HepG2 (cell line): ENCODE measurements at regions not wholly inside any gene's neighbourhood (a gene's known extent, or its start where the extent isn't known, plus 50 kb on each side); places are given as distances from the start of the nearest gene placed in this dataset.

Source experiments
- BATF2 ChIP-seq: sonication (generic); formaldehyde crosslinking; IDR thresholded peaks from 2 replicates; pipeline ENCODE4 v1.8.0; 2022; ENCODE audit warnings: mild to moderate bottlenecking, missing genetic modification reagents, moderate library complexity
- CHD2 ChIP-seq: IDR thresholded peaks from 2 replicates; pipeline ENCODE4 v1.6.1; 2011; ENCODE audit warnings: low read depth, low read length, improper control_type of control experiment
- ELF3 ChIP-seq: IDR thresholded peaks from 2 replicates; pipeline ENCODE4 v1.6.1; 2016; ENCODE audit warnings: missing genetic modification reagents, missing compliant biosample characterization
- FOXJ3 ChIP-seq: sonication (generic); formaldehyde crosslinking; IDR thresholded peaks from 2 replicates; pipeline ENCODE4 v1.4.0; 2020; ENCODE audit warnings: missing genetic modification reagents, mild to moderate bottlenecking, borderline replicate concordance
- HNF4G ChIP-seq, 2 experiments: sonication (generic) in 1 of 2; formaldehyde crosslinking in 1 of 2; IDR thresholded peaks; 2 replicates each; pipeline versions ENCODE4 v1.4.0 to v1.6.1; 2011 to 2020; ENCODE audit warnings: borderline replicate concordance in 2 of 2, low read depth in 2 of 2, mild to moderate bottlenecking in 2 of 2, low read length in 1 of 2, missing genetic modification reagents in 1 of 2, moderate library complexity in 1 of 2
- MBNL3 ChIP-seq: fragments of 250-450 bp; sonication (Bioruptor Pico); conservative IDR thresholded peaks from 2 replicates; pipeline ENCODE4 v1.8.0; 2022; ENCODE audit warnings: mild to moderate bottlenecking, inconsistent platforms
- NCOR1 ChIP-seq: fragments of 200-600 bp; sonication (generic); IDR thresholded peaks from 2 replicates; pipeline ENCODE4 v1.7.0; 2017; ENCODE audit warnings: antibody characterized with exemption, low read length, borderline replicate concordance
- RBAK ChIP-seq: sonication (generic); formaldehyde crosslinking; IDR thresholded peaks from 2 replicates; pipeline ENCODE4 v1.5.1; 2020; ENCODE audit warnings: mild to moderate bottlenecking, missing genetic modification reagents
- THAP11 ChIP-seq: IDR thresholded peaks from 2 replicates; pipeline ENCODE4 v1.6.1; 2016; ENCODE audit warnings: missing biosample characterization, missing genetic modification reagents
- TOPORS ChIP-seq: sonication (generic); formaldehyde crosslinking; IDR thresholded peaks from 2 replicates; pipeline ENCODE4 v1.8.0; 2023; ENCODE audit warnings: mild to moderate bottlenecking, missing genetic modification reagents
- TP53 ChIP-seq: sonication (generic); formaldehyde crosslinking; conservative IDR thresholded peaks from 2 replicates; pipeline ENCODE4 v1.4.0; 2020; ENCODE audit warnings: missing genetic modification reagents
- ZC3H4 ChIP-seq: sonication (generic); formaldehyde crosslinking; IDR thresholded peaks from 2 replicates; pipeline ENCODE4 v1.4.0; 2020; ENCODE audit warnings: missing genetic modification reagents, borderline replicate concordance
- ZNF18 ChIP-seq: sonication (generic); formaldehyde crosslinking; IDR thresholded peaks from 2 replicates; pipeline ENCODE4 v1.8.0; 2022; ENCODE audit warnings: mild to moderate bottlenecking, missing genetic modification reagents; ENCODE audit not compliant: insufficient replicate concordance
- ZNF407 ChIP-seq: sonication (generic); formaldehyde crosslinking; IDR thresholded peaks from one replicate; pipeline ENCODE4 v1.5.1; 2020; ENCODE audit warnings: mild to moderate bottlenecking, missing genetic modification reagents; ENCODE audit errors: not compliant biosample characterization
- ZNF674 ChIP-seq: sonication (generic); formaldehyde crosslinking; IDR thresholded peaks from 2 replicates; pipeline ENCODE4 v1.5.0; 2020; ENCODE audit warnings: low read depth, mild to moderate bottlenecking, missing genetic modification reagents
- ZNF703 ChIP-seq: sonication (generic); formaldehyde crosslinking; IDR thresholded peaks from 2 replicates; pipeline ENCODE4 v1.5.1; 2020; ENCODE audit warnings: missing genetic modification reagents, mild to moderate bottlenecking, moderate library complexity, borderline replicate concordance
- ZXDC ChIP-seq: sonication (generic); formaldehyde crosslinking; IDR thresholded peaks from 2 replicates; pipeline ENCODE4 v1.5.0; 2020; ENCODE audit warnings: mild to moderate bottlenecking, missing genetic modification reagents

GRCh38 chr13:74082741-74083160 lies 51.5 kb downstream of the KLF12 start (continued):
- TF ChIP-seq ZXDC (CRISPR knock-in tag) (no peak), MBNL3 (CRISPR knock-in tag) (no peak), ZNF407 (CRISPR knock-in tag) (no peak), CHD2 (no peak), RBAK (CRISPR knock-in tag) (no peak), ZNF18 (no peak), BATF2 (CRISPR knock-in tag) (no peak), TOPORS (CRISPR knock-in tag) (no peak), ZC3H4 (no peak), FOXJ3 (CRISPR knock-in tag) (peak; percentile 80; the same call in 1 of the 2 replicates), HNF4G (IDR thresholded peaks at IDR 0.05; ENCODE audit: borderline replicate concordance, low read depth, low read length) (no peak), HNF4G (CRISPR knock-in tag; IDR thresholded peaks at IDR 0.05; ENCODE audit: borderline replicate concordance, low read depth) (no peak), ZNF674 (no peak), THAP11 (0 out of 2 replicates have a peak, but pooled peaks have one; percentile 21), TP53 (CRISPR knock-in tag) (no peak), ELF3 (peak; percentile 56; the same call in 1 of the 2 replicates), ZNF703 (CRISPR knock-in tag) (no peak), NCOR1 (0 out of 2 replicates have a peak, but pooled peaks have one; percentile 8)
